IMR-90 (cell line): ENCODE measurements at regions not wholly inside any gene's neighbourhood (a gene's known extent, or its start where the extent isn't known, plus 50 kb on each side); places are given as distances from the start of the nearest gene placed in this dataset.

Source experiments
- ATAC-seq: fragments of 200-7000 bp; cut with Tn5 transposase; 2 replicates; pipeline ENCODE4 v1.9.1; 2020; ENCODE audit warnings: low read depth, mild to moderate bottlenecking, moderate library complexity
- BruUV-seq: library from RNA; stranded (reverse); fragments of 400-500 nt; replicated peaks from 2 replicates; lab custom pipeline; 2021; lab: Mats Ljungman, UMichigan
- CTCF ChIA-PET: fragments of 300-600 bp; formaldehyde crosslinking; extraction: SDS; loops from one replicate; lab custom pipeline; 2021; ENCODE audit warnings: antibody characterized with exemption; lab: Yijun Ruan, JAX
- POLR2A ChIA-PET: fragments of 300-600 bp; sonication (Branson Sonifier 250); formaldehyde crosslinking; loops from one replicate; lab custom pipeline; 2022; ENCODE audit warnings: antibody characterized with exemption; ENCODE audit not compliant: unreplicated experiment; lab: Charles Lee
- DNase-seq: peaks from one replicate; pipeline ENCODE4 v3.0.0; 2013
- H2AFZ ChIP-seq: replicated peaks from 2 replicates; pipeline ENCODE3; 2013; ENCODE audit warnings: low read length, mild to moderate bottlenecking; ENCODE audit not compliant: poor library complexity
- H2AK5ac ChIP-seq: 2 replicates; pipeline ENCODE4 v1.6.1; 2013; ENCODE audit warnings: low read depth, low read length, inconsistent platforms
- H2AK9ac ChIP-seq: replicated peaks from 2 replicates; pipeline ENCODE3; 2013; ENCODE audit warnings: mild to moderate bottlenecking, low read depth, low read length, moderate library complexity; ENCODE audit not compliant: poor library complexity
- H2BK120ac ChIP-seq: 2 replicates; pipeline ENCODE4 v1.6.1; 2013; ENCODE audit warnings: low read depth, low read length, inconsistent platforms
- H2BK15ac ChIP-seq: 3 replicates; pipeline ENCODE4 v1.6.1; 2013; ENCODE audit warnings: low read depth, low read length, inconsistent platforms
- H2BK20ac ChIP-seq: 2 replicates; pipeline ENCODE4 v1.6.1; 2013; ENCODE audit warnings: low read depth, mild to moderate bottlenecking, inconsistent platforms, low read length, moderate library complexity
- H2BK5ac ChIP-seq: 2 replicates; pipeline ENCODE4 v1.6.1; 2013; ENCODE audit warnings: mild to moderate bottlenecking, low read depth, low read length, inconsistent platforms; ENCODE audit not compliant: poor library complexity, severe bottlenecking
- H3K14ac ChIP-seq: replicated peaks from 2 replicates; pipeline ENCODE4 v1.6.1; 2013; ENCODE audit warnings: low read depth, low read length, inconsistent platforms
- H3K18ac ChIP-seq: 2 replicates; pipeline ENCODE4 v1.6.1; 2013; ENCODE audit warnings: low read depth, low read length, control low read depth
- H3K23ac ChIP-seq: 2 replicates; pipeline ENCODE4 v1.6.1; 2013; ENCODE audit warnings: low read depth, low read length, inconsistent platforms
- H3K27ac ChIP-seq: 2 replicates; pipeline ENCODE4 v1.5.1; 2013; ENCODE audit warnings: mild to moderate bottlenecking, control low read depth, low read length; ENCODE audit not compliant: insufficient read depth
- H3K27me3 ChIP-seq: 2 replicates; pipeline ENCODE4 v1.6.1; 2013; ENCODE audit warnings: low read length; ENCODE audit not compliant: control insufficient read depth, insufficient read depth
- H3K36me3 ChIP-seq: 2 replicates; pipeline ENCODE4 v1.6.1; 2013; ENCODE audit warnings: low read length, mixed read lengths; ENCODE audit not compliant: control insufficient read depth, insufficient read depth
- H3K4ac ChIP-seq: 2 replicates; pipeline ENCODE4 v1.6.1; 2013; ENCODE audit warnings: low read depth, low read length, inconsistent platforms
- H3K4me1 ChIP-seq: 2 replicates; pipeline ENCODE4 v1.6.1; 2013; ENCODE audit warnings: low read length, mixed read lengths; ENCODE audit not compliant: control insufficient read depth, insufficient read depth
- H3K4me2 ChIP-seq: 2 replicates; pipeline ENCODE4 v1.6.1; 2013; ENCODE audit warnings: low read depth, mild to moderate bottlenecking, control low read depth, low read length, moderate library complexity
- H3K4me3 ChIP-seq: 2 replicates; pipeline ENCODE4 v1.5.1; 2013; ENCODE audit warnings: low read depth, mild to moderate bottlenecking, control low read depth, low read length, moderate library complexity; ENCODE audit not compliant: insufficient read depth
- H3K56ac ChIP-seq: 2 replicates; pipeline ENCODE4 v1.6.1; 2013; ENCODE audit warnings: low read length, inconsistent platforms; ENCODE audit not compliant: insufficient read depth; ENCODE audit errors: extremely low read depth
- H3K79me1 ChIP-seq, 2 experiments: 2 replicates each; pipeline ENCODE4 v1.6.1; 2013; ENCODE audit warnings: low read length in 2 of 2, inconsistent platforms in 1 of 2, low read depth in 1 of 2
- H3K9ac ChIP-seq: 2 replicates; pipeline ENCODE4 v1.6.1; 2013; ENCODE audit warnings: low read depth, low read length, control low read depth
- H3K9me1 ChIP-seq: 2 replicates; pipeline ENCODE4 v1.6.1; 2013; ENCODE audit warnings: low read length, inconsistent platforms; ENCODE audit not compliant: insufficient read depth
- H3K9me3 ChIP-seq: 2 replicates; pipeline ENCODE4 v1.6.1; 2013; ENCODE audit warnings: low read length; ENCODE audit not compliant: control insufficient read depth, insufficient read depth
- H4K20me1 ChIP-seq: 2 replicates; pipeline ENCODE4 v1.6.1; 2013; ENCODE audit warnings: low read length, inconsistent platforms; ENCODE audit not compliant: insufficient read depth
- H4K5ac ChIP-seq: 2 replicates; pipeline ENCODE4 v1.6.1; 2013; ENCODE audit warnings: mild to moderate bottlenecking, low read depth, low read length, control low read depth
- H4K8ac ChIP-seq, 2 experiments: 2 replicates each; pipeline ENCODE4 v1.6.1; 2013; ENCODE audit warnings: low read depth in 2 of 2, low read length in 2 of 2, control low read depth in 1 of 2, inconsistent platforms in 1 of 2
- H4K91ac ChIP-seq: 2 replicates; pipeline ENCODE4 v1.6.1; 2013; ENCODE audit warnings: low read depth, low read length, inconsistent platforms; ENCODE audit not compliant: insufficient read depth
- MAFK ChIP-seq: IDR thresholded peaks from 2 replicates; pipeline ENCODE4 v1.6.1; 2012; ENCODE audit warnings: low read depth, low read length, improper control_type of control experiment
- WGBS, 2 experiments: methylation state at CpG; one replicate each; pipeline versions ENCODE4 v1.1.5 to v1.1.7; 2013; ENCODE audit warnings: missing lambda C conversion rate in 2 of 2; ENCODE audit not compliant: insufficient read length in 1 of 2; ENCODE audit errors: extremely low coverage in 2 of 2; 5-methylcytosine and 5-hydroxymethylcytosine counted together
- dilution Hi-C: fragments of 300-500 bp; cut with HindIII; formaldehyde crosslinking; loops from one replicate; pipeline ENCODE4 v1.14.3; 2018; ENCODE audit warnings: low sequenced_read_pairs; ENCODE audit not compliant: unreplicated experiment
- in situ Hi-C: fragments of 300-500 bp; cut with MboI; formaldehyde crosslinking; loops from 3 replicates; pipeline ENCODE4 v1.14.3; 2019; ENCODE audit warnings: low sequenced_read_pairs, inconsistent platforms, mixed read lengths
- intact Hi-C: fragments of 100-400 bp; cut with micrococcal nuclease; formaldehyde crosslinking; loops from 2 replicates; pipeline ENCODE4 v1.10.0; 2022

- H4K5ac ChIP-seq = no peak overlapping the region
- no peaks in the 10 kb centered on the region for H3K36me3 ChIP-seq
- H4K8ac ChIP-seq = no peak overlapping the region
- no peak overlapping the region for H2AFZ ChIP-seq
- in situ Hi-C loops = no loop called here
- WGBS, 2 experiments = no CpG with 5 or more reads among the region's 2 CpGs
- H3K27me3 ChIP-seq = peaks cover 25% of the 10 kb centered on the region
- no peaks in the 10 kb centered on the region for H3K9me3 ChIP-seq
- H4K20me1 ChIP-seq = no peaks in the 10 kb centered on the region
- no peak overlapping the region for H2BK20ac ChIP-seq
- H3K56ac ChIP-seq = no peak overlapping the region
- H3K27ac ChIP-seq = no peak overlapping the region
- no peak for TF ChIP-seq MAFK
- no peak overlapping the region for H2BK15ac ChIP-seq
- no peak overlapping the region for H2AK9ac ChIP-seq
- H3K4me2 ChIP-seq = no peak overlapping the region
- no peak overlapping the region for H3K14ac ChIP-seq
- H3K9me1 ChIP-seq = no peaks in the 10 kb centered on the region
- ATAC-seq (no peak), DNase-seq (no peak)
- H3K4me1 ChIP-seq = no peaks in the 10 kb centered on the region
- BruUV-seq = no TSS peak
- H3K4me3 ChIP-seq = no peak overlapping the region
- H3K23ac ChIP-seq = no peak overlapping the region
- H3K18ac ChIP-seq = no peak overlapping the region
- no peaks in the 10 kb centered on the region for H3K79me1 ChIP-seq
- H2BK5ac ChIP-seq = no peak overlapping the region
- ChIA-PET CTCF (no interaction called here), POLR2A (no interaction called here)
- H2BK120ac ChIP-seq = no peak overlapping the region
- no peak overlapping the region for H4K91ac ChIP-seq
- H3K4ac ChIP-seq = no peak overlapping the region
- H2AK5ac ChIP-seq = no peak overlapping the region
- intact Hi-C loops = no loop called here
- H3K9ac ChIP-seq = no peak overlapping the region
- dilution Hi-C loops = no loop called here
These were observed 70.9 kb downstream of the KCTD12 start for GRCh38 chr13:76815344-76815743.
